GM19372 (cell line): ENCODE measurements at regions not wholly inside any gene's neighbourhood (a gene's known extent, or its start where the extent isn't known, plus 50 kb on each side); places are given as distances from the start of the nearest gene placed in this dataset.
"Not testable (repeated sequence)": the region's sequence is repeated elsewhere in the genome, so short reads cannot be mapped to it uniquely, and the experiment has no call there.

Experiments
- ATAC-seq: cut with Tn5 transposase; IDR thresholded peaks from one replicate; pipeline ENCODE4 v1.9.1; 2021; ENCODE audit warnings: mild to moderate bottlenecking, low read depth, moderate library complexity; ENCODE audit not compliant: unreplicated experiment

GRCh38 chr6:11961923-11962322 is 50.2 kb upstream of the HIVEP1 start:
- ATAC-seq: no peak

- no peak for ATAC-seq
Measured at GRCh38 chr6:11960909-11961779, 51.0 kb upstream of the HIVEP1 start.

- no peak for ATAC-seq
Measured at GRCh38 chr6:11956781-11957180, 55.3 kb upstream of the HIVEP1 start.

GRCh38 chr6:11953641-11954040 is 58.5 kb upstream of the HIVEP1 start:
- no peak for ATAC-seq

GRCh38 chr6:11952316-11952715 is 59.8 kb upstream of the HIVEP1 start:
- no peak for ATAC-seq

- no peak for ATAC-seq
Measured at GRCh38 chr6:11951868-11952267, 60.2 kb upstream of the HIVEP1 start.

- ATAC-seq: no peak
Measured at GRCh38 chr6:11950109-11950508, 62.0 kb upstream of the HIVEP1 start.

- no peak for ATAC-seq
Measured at GRCh38 chr6:11947575-11947974, 64.5 kb upstream of the HIVEP1 start.

- ATAC-seq: no peak
Measured at GRCh38 chr6:11947063-11947462, 65.0 kb upstream of the HIVEP1 start.

- ATAC-seq: no peak
Measured at GRCh38 chr6:11944111-11944510, 68.0 kb upstream of the HIVEP1 start.

- no peak for ATAC-seq
Measured at GRCh38 chr6:11943060-11943459, 69.1 kb upstream of the HIVEP1 start.

- ATAC-seq: no peak
Measured at GRCh38 chr6:11942185-11942864, 69.8 kb upstream of the HIVEP1 start.

GRCh38 chr6:11940532-11941166 is 71.5 kb upstream of the HIVEP1 start:
- ATAC-seq: not testable (repeated sequence)

GRCh38 chr6:11938285-11938890 is 73.7 kb upstream of the HIVEP1 start:
- no peak for ATAC-seq

- ATAC-seq: no peak
Measured at GRCh38 chr6:11934638-11935037, 77.5 kb upstream of the HIVEP1 start.

GRCh38 chr6:11932892-11933291 is 79.2 kb upstream of the HIVEP1 start:
- not testable (repeated sequence) for ATAC-seq

GRCh38 chr6:11931296-11932035 is 80.6 kb upstream of the HIVEP1 start:
- no peak for ATAC-seq

- not testable (repeated sequence) for ATAC-seq
Measured at GRCh38 chr6:11930834-11931233, 81.3 kb upstream of the HIVEP1 start.

GRCh38 chr6:11930240-11930639 is 81.9 kb upstream of the HIVEP1 start:
- no peak for ATAC-seq

- ATAC-seq: no peak
Measured at GRCh38 chr6:11929241-11929835, 82.8 kb upstream of the HIVEP1 start.
